A549 (cell line): ENCODE measurements at regions not wholly inside any gene's neighbourhood (a gene's known extent, or its start where the extent isn't known, plus 50 kb on each side); places are given as distances from the start of the nearest gene placed in this dataset.

Source experiments
- CBX8 ChIP-seq: fragments of 200-600 bp; sonication (generic); IDR thresholded peaks from 2 replicates; pipeline ENCODE4 v1.6.1; 2016
- CHD2 ChIP-seq: fragments of 150-350 bp; IDR thresholded peaks from 2 replicates; pipeline ENCODE4 v1.6.1; 2014; ENCODE audit warnings: low read length; ENCODE audit not compliant: partially characterized antibody
- CTCF ChIP-seq: fragments of >200 bp; sonication (Bioruptor Twin); formaldehyde crosslinking; IDR thresholded peaks from 3 replicates; pipeline ENCODE4 v1.5.1; 2016
- EHMT2 ChIP-seq: fragments of 200-600 bp; sonication (generic); IDR thresholded peaks from 2 replicates; pipeline ENCODE4 v1.6.1; 2016; ENCODE audit warnings: antibody characterized with exemption, low read depth, mild to moderate bottlenecking, moderate library complexity
- HDAC2 ChIP-seq: fragments of 200-600 bp; sonication (generic); IDR thresholded peaks from 2 replicates; pipeline ENCODE4 v1.6.1; 2016
- NR3C1 ChIP-seq: fragments of >200 bp; sonication (Bioruptor Twin); formaldehyde crosslinking; IDR thresholded peaks from 3 replicates; pipeline ENCODE4 v1.6.1; 2017
- POLR2A ChIP-seq: IDR thresholded peaks from 2 replicates; pipeline ENCODE4 v1.6.1; 2012; ENCODE audit warnings: mild to moderate bottlenecking, low read length
- RFX5 ChIP-seq: fragments of 450-650 bp; IDR thresholded peaks from 2 replicates; pipeline ENCODE4 v1.7.1; 2014; ENCODE audit warnings: antibody characterized with exemption, mild to moderate bottlenecking, moderate library complexity

- no peak for TF ChIP-seq CTCF
- no peak for TF ChIP-seq CHD2
- no peak for TF ChIP-seq HDAC2
- TF ChIP-seq POLR2A: no peak
- TF ChIP-seq EHMT2: no peak
- TF ChIP-seq NR3C1: no peak
- TF ChIP-seq CBX8: no peak
- TF ChIP-seq RFX5: no peak
These were observed 69.5 kb upstream of the TSLP start for GRCh38 chr5:111002036-111002435.
